Mucosa of descending colon (tissue), 3 donors: ENCODE measurements at regions not wholly inside any gene's neighbourhood (a gene's known extent, or its start where the extent isn't known, plus 50 kb on each side); places are given as distances from the start of the nearest gene placed in this dataset.

Source experiments
- ATAC-seq: fragments of 200-7000 bp; cut with Tn5 transposase; one replicate; pipeline ENCODE4 v1.9.1; 2020; ENCODE audit warnings: mild to moderate bottlenecking, moderate library complexity
- DNase-seq, 3 donors: peaks; one replicate each; pipeline ENCODE4 v3.0.0-alpha.2; 2020
- H3K36me3 ChIP-seq: fragments of 200-600 bp; one replicate; pipeline ENCODE4 v1.8.0; 2021; ENCODE audit warnings: low read depth, mild to moderate bottlenecking
- H3K4me1 ChIP-seq: fragments of 200-600 bp; one replicate; pipeline ENCODE4 v1.8.0; 2021; ENCODE audit warnings: low read depth, mild to moderate bottlenecking
- H3K4me3 ChIP-seq: fragments of 200-600 bp; one replicate; pipeline ENCODE4 v1.8.0; 2021; ENCODE audit warnings: mild to moderate bottlenecking
- H3K9me3 ChIP-seq: fragments of 200-600 bp; one replicate; pipeline ENCODE4 v1.8.0; 2021; ENCODE audit warnings: mild to moderate bottlenecking
- intact Hi-C, 2 donors: fragments of 100-400 bp; cut with DNase I in 1 of 2; cut with micrococcal nuclease in 1 of 2; formaldehyde crosslinking; loops; one replicate each; pipeline versions ENCODE4 v1.11.0 to v1.11.1; 2022; cut with DNase I, micrococcal nuclease
- TF ChIP-seq, protein P1 (sequence below): fragments of 200-600 bp; IDR thresholded peaks from one replicate; pipeline ENCODE4 v1.8.0; 2022; ENCODE audit warnings: antibody characterized with exemption, mild to moderate bottlenecking
- donor health status: DM: no; HTN: no; CAD: no; lungs with moderate emphysema.
- donor health status: DM: no; HTN: no; CAD: no.
- donor health status: DM: no; HTN: yes; CAD: no.

DNA sequence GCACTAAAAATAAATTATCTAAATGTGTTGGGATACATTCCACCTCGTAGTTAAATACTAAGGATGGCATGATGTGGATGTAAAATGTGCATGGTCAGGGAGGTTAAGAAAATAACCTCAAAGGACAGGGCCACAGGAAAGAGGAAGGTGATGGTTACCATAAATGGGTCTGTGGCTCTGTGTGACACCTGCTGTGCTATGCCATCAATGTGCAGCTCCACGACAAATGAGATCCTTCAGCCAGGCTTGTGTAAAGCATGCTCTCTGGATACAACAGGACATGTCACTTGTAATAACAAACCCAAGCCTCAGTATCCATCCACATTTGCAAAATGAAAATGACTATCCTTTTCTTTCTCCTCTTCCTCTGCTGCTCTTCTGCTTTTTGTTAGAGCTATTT is 456.7 kb upstream of the RASGRP1 start:
- intact Hi-C loops = no loop called here
- Histone ChIP-seq H3K36me3 (no peaks in the 10 kb centered on the region), H3K9me3 (no peaks in the 10 kb centered on the region), H3K4me1 (no peaks in the 10 kb centered on the region), H3K4me3 (no peak overlapping the region)
- TF ChIP-seq, protein P1, sequence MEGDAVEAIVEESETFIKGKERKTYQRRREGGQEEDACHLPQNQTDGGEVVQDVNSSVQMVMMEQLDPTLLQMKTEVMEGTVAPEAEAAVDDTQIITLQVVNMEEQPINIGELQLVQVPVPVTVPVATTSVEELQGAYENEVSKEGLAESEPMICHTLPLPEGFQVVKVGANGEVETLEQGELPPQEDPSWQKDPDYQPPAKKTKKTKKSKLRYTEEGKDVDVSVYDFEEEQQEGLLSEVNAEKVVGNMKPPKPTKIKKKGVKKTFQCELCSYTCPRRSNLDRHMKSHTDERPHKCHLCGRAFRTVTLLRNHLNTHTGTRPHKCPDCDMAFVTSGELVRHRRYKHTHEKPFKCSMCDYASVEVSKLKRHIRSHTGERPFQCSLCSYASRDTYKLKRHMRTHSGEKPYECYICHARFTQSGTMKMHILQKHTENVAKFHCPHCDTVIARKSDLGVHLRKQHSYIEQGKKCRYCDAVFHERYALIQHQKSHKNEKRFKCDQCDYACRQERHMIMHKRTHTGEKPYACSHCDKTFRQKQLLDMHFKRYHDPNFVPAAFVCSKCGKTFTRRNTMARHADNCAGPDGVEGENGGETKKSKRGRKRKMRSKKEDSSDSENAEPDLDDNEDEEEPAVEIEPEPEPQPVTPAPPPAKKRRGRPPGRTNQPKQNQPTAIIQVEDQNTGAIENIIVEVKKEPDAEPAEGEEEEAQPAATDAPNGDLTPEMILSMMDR = no peak
- no peak for ATAC-seq
- no peak for DNase-seq

DNA sequence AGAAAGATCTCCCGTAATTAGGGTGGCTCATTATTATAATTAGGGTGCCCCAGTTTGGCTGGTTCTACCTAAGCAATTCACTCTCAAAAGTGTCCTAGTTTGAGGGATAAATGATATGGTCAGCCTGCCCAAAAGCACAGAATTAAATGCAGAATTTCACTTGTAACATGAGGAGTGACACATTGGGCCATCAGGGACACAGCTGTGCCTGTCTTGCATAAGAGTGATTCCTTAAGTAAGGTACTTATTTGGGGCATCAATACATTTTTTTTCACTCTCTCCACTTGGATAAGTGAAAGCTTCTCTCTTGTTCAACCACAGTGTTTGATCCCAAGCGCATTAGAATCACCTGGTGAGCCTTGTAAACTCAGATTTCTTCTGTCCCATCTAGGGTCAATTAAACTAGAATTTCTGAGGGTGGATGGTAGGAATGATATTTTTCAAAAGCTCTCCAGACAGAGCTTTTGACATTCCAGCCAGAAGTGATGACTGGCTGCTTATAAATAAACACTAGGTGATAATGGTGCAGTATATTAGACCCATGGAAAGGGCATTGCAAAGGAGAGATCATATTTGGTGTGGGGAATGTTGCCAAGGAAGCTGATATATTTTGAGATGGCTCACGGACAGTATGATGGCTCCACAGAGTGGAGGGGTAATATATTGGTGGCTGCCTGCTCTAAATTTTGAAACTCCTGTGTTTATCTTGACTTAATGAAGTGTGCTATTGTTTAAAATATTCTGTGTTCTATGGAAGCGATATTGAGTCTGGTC is 458.1 kb upstream of the RASGRP1 start:
- TF ChIP-seq, protein P1 = no peak
- intact Hi-C loops = no loop called here

DNA sequence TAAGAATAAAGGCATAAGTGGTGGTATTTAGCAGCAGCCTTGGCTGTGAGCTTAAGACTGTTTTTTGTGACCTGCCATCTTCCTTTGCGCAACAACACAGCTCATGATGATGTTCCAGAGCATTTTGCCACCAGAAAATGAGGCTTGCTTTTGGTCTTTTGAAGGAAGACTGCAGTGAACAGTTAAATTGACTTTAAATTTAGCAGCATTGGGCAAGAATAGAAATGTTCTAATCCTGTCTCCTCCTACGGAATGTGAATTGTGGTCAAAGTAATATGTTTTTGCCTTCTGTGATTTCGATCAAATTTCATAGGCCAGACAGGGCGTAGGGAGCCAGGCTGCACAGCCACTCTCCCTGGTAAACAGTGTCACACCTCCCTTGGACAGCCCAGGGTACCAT is 460.7 kb upstream of the RASGRP1 start:
- no peaks in the 10 kb centered on the region for H3K36me3 ChIP-seq
- H3K4me1 ChIP-seq = no peaks in the 10 kb centered on the region
- intact Hi-C loops = no loop called here
- H3K9me3 ChIP-seq = no peaks in the 10 kb centered on the region
- no peak for DNase-seq
- TF ChIP-seq, protein P1 = no peak
- ATAC-seq = no peak
- H3K4me3 ChIP-seq = no peak overlapping the region

More for the DNA sequence above, 458.1 kb upstream of the RASGRP1 start:
- no peak for ATAC-seq
- Histone ChIP-seq H3K4me3 (no peak overlapping the region), H3K9me3 (no peaks in the 10 kb centered on the region), H3K36me3 (no peaks in the 10 kb centered on the region), H3K4me1 (no peaks in the 10 kb centered on the region)
- no peak for DNase-seq

DNA sequence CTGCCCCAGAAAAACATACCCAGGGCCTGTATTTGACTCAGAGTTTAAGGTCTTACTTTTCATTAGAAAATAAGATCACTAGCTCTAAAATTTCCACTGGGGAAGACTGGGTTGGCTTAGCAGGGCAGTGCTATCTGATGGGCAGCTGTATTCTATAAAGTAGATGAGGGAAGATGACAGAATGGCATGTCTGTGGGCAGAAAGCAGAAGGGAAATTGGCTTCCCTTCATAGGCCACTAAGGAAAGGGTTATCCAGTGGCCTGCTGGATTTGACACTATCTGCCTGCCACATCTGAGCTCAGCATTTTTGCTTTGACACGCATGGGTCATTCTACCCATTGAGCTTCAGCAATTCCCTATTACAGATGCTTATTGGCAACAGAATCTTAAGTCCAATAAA is 461.3 kb upstream of the RASGRP1 start:
- no peak overlapping the region for H3K4me3 ChIP-seq
- H3K4me1 ChIP-seq = no peaks in the 10 kb centered on the region
- intact Hi-C loops = no loop called here
- TF ChIP-seq, protein P1 = no peak
- H3K9me3 ChIP-seq = no peaks in the 10 kb centered on the region
- H3K36me3 ChIP-seq = no peaks in the 10 kb centered on the region
- no peak for DNase-seq
- no peak for ATAC-seq

DNA sequence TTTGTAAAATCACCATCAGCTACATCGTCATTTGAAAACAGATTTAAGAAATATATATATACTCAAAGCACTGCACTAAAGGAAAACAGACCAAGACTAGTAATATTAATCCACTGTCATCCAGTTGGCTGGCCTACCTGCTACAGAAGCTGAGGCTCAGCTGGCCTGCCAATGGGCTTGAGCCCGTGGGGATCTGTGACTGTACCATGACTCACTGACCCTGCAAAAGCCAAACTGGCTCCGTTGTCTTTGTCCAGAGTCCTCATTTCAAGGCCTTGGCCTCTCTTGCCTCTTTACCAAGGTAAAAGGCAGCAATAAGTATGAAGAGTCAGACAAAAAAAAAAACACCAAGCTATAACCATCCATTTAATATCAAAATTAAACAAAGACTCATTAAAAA is 463.5 kb upstream of the RASGRP1 start:
- TF ChIP-seq, protein P1 = no peak
- Histone ChIP-seq H3K36me3 (no peaks in the 10 kb centered on the region), H3K4me1 (no peaks in the 10 kb centered on the region), H3K4me3 (no peak overlapping the region), H3K9me3 (no peaks in the 10 kb centered on the region)
- intact Hi-C loops = no loop called here
- no peak for ATAC-seq
- no peak for DNase-seq
